Suppressor macrophage treated with lipopolysaccharide for 1 hour (primary cell): ENCODE measurements at regions not wholly inside any gene's neighbourhood (a gene's known extent, or its start where the extent isn't known, plus 50 kb on each side); places are given as distances from the start of the nearest gene placed in this dataset.

Experiments used
- DNase-seq, 3 donors: peaks; one replicate each; pipeline ENCODE4 v3.0.0-alpha.2; 2020 to 2022

DNA sequence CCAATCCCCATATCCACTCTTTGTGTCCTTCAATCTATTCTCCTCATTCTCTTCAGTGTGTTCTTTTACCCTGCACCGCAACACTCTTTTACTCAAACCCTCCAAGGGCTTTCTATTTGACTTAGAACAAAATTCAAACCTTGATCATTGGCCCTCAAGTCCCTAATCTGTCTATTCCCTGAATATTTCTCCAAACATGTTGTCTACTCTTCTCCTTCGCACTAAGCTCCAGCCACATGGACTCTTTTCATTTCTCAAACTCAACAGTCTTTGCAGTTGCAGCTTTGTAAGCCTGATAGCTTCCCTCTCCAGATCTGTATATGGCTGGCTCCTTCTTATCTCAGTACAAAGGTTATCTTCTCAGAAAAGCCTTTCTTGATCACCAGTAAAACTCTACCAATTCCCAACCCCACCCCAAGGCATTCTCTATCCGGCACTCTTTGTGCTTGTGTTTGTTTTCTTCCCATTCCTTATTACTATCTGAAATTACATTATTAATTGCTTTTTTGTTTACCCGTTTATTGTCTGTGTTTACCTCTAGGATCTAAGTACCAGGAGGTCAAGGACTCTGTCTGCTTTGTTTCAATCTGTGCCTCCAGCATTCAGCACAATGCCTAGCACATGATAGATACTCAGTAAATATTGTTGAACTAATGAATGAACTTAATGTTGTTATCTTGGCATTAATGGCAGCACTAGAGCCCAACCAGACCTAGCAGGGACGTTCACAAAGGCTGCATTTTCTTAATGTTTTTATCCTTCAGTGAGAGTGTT is 147.4 kb downstream of the BBOX1 start:
- DNase-seq = no peak

DNA sequence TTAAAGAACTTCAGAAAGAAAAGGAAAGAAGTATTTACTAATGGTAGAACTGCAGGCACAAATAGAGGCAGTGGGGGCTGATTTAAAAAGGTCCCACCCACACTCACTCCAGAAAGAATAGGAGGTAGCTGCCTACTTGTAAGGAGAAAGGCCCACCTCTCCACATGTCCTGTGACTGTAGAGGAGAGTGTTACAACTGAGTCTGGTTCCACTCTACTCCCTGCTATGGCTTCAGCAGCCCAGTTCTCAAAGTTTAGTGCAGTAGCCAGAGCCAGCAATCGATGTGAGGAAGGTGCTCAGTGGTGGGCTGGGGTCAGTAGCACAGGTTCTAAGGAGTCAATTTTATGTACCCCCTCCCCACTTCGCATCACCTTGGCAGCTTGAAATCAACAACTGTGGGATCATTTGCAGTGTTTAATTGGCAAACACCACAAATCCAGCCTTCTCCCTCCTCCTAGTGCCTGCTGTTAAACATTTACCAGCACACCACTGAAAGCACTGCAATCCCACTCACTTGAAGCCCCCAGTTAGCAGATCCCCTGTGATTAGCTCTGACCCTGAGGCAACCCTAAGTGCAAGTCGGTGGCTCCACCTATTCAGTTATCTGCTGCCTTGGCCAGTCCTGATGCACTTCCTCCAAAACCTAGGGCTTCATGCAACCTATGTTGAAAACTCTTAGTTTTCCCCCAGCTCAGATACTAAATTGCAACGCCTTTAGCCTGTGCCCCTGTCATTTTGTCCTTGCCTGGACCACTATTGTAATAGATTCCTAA is 146.6 kb downstream of the BBOX1 start:
- DNase-seq = no peak

DNA sequence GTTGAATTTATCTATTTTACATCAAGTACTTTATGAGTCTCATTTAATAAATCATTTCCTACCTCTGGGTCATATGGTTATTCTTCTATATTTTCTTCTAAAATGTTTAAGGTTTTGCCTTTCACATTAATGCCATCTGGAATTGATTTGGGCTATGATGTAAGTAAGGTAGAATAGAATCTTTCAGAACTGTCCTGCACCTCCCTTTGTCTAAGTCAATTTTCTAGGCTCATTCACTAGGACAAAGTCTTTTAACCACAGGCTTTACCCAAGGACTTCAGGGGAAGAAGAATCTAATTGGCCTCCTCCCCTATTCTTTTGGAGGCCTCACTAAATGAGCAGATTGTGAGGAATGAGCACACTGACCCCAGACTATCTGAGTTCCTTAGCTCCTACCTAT is 146.0 kb downstream of the BBOX1 start:
- no peak for DNase-seq

DNA sequence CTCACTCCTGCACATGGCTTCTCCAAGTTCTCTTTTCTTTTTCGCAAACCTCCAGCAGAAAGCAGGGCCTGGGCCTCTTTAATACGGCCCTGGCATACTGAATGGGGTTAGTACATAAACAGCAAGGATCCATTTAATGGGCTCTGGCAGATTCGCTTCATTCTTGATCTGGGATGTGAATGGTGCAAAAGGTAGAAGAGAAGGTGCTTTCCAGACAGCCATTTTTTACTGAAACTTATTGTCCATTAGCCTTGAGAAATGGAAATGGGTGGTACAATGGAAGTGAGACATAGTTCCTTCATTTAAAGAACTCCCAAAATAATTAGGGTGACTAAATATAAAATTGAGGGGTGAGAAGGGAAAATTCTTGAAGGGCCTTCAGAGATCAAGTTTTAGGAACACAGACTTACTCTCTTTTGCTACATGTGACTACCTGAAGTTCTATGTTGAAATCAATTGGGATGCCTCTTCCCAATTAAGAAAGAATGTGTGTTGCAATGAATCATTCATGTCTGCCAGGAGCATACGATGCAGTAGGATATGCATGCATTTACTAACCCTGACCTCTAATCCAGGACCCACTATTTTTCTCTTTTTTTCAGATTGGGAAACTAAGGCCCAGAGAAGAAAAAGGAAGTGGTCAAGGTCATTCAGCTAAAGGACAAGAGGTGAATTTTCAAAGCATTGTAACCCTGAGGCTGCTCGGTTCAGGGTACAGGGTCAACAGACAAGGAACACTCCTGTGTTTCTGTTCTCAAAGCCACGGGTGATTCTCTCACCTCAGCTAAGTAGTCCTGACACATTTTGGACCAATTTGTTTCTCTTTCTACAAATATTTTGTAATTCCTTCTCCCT is 144.1 kb downstream of the BBOX1 start:
- no peak for DNase-seq

DNA sequence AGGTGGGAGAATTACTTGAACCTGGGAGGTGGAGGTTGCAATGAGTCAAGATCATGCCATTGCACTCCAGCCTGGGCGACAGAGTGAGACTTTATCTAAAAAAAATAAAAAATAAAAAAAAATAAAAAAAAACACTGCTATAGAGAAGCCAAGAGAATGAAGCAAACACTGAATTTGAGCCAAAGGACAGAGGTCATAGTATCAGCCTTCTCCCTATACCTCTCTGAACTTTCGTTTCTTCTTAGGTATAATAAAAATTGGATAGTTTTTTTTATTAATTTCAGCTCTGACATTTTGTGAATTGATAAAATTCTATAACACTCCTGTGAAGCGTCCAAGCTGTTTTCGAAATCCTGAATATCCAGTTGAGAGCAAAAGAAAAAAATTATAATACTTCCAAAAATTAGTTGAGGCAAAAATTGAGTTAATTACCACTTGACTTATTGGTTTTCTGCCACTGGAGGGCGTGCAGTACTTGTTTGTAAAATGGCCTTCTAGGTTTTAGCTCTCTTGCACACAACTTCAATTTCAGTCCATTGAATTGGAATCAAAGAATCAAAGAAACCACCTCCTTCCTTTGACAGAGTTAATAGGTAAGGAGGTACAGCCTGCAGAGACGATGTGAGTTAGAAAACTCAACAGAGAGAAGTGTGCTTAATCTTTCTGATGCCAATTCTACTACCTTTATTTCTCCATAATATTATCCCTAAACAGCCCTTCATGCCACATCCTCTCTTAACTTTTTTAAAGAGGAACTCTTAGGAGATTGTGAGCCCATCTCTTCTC is 143.2 kb downstream of the BBOX1 start:
- DNase-seq = peak; percentile 51 to 59 (median 58)

DNA sequence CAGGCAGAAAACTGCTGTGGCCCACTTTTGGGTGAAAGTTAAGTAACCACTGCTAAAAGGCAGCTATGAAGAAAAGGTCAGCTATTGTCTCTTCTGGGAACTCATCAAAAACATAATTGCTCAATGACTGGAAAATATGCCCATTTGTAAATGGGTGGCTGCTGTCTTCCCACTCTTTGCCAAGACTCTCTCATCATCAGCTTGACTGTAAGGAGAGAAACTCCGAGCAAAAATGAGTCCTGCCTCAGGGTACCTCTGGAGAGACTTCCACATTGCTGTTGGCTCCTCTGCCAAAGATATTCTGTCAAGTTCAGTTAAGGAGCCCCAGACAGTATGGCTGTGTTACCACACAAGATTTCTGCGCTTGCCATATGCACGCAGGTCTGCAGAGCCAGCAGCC is 138.7 kb downstream of the BBOX1 start:
- DNase-seq = no peak

DNA sequence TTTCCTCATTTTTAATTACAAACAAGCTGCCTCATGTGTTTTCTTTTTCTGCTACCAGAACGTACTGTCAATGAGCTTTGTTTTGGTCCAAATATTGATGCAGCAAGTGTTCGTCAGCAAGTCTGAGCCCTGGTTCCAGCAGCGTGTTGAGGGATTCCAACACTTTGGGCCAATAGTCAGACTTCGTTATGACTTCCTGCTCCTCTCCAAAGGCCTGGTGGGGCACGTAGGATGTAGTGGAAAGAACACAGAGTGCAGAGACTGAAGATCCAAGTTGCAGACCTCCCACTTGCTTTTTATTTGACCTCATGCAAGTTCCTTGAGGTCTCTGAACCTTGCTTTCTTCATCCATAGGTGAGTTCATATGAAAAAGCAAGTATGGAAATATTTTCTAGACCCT is 138.2 kb downstream of the BBOX1 start:
- no peak for DNase-seq
